ENCODE measurements at regions not wholly inside any gene's neighbourhood (a gene's known extent, or its start where the extent isn't known, plus 50 kb on each side); places are given as distances from the start of the nearest gene placed in this dataset.
"Not testable (repeated sequence)": the region's sequence is repeated elsewhere in the genome, so short reads cannot be mapped to it uniquely, and the experiment has no call there.

- Histone ChIP-seq H3K4me1 (peaks cover 4% of the 10 kb centered on the region), H3K27me3 (no peaks in the 10 kb centered on the region), H3K4me3 (no peak overlapping the region), H4K20me1 (no peaks in the 10 kb centered on the region), H3K9ac (no peak overlapping the region), H3K36me3 (no peaks in the 10 kb centered on the region), H3K27ac (no peak overlapping the region), H3K4me2 (no peak overlapping the region), H3K9me3 (peaks cover 13% of the 10 kb centered on the region; the same call in 1 of the 2 replicates)
- TF ChIP-seq Cebpa-rat (IDR thresholded peaks at IDR 0.05) = no peak
Measured at GRCh38 chr9:124084087-124084486, 72.5 kb downstream of the LHX2 start.

DNA sequence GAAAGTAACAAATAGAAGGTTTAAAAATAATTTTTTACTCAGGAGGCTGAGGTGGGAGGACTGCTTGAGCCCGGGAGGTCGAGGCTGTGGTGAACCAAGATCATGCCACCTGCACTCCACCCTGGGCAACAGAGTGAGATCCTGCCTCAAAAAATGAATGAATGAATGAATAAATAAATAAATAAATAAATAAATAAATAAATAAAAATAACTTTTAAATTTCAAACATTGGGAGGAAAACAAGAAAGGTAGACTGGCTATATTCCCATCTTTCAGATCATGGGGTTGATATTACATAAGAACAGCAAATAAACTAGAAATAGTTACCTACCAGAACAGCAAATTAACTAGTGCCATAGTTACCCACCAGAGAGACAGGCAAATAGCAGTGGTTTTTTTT lies 75.7 kb downstream of the LHX2 start:
- Histone ChIP-seq H3K4me3 (no peak overlapping the region), H3K4me1 (peaks cover 15% of the 10 kb centered on the region), H3K4me2 (no peak overlapping the region)

GRCh38 chr9:124088476-124088837 lies 76.9 kb downstream of the LHX2 start:
- no peaks in the 10 kb centered on the region for H3K27me3 ChIP-seq
- H3K4me1 ChIP-seq = peaks cover 15% of the 10 kb centered on the region
- H4K20me1 ChIP-seq = no peaks in the 10 kb centered on the region
- peaks cover 13% of the 10 kb centered on the region; the same call in 1 of the 2 replicates for H3K9me3 ChIP-seq
- TF ChIP-seq Cebpa-rat (IDR thresholded peaks at IDR 0.05) = no peak
- no peak overlapping the region for H3K27ac ChIP-seq
- no peak overlapping the region for H3K4me2 ChIP-seq
- no peak overlapping the region for H3K9ac ChIP-seq
- H3K36me3 ChIP-seq = no peaks in the 10 kb centered on the region
- no peak overlapping the region for H3K4me3 ChIP-seq

More for the DNA sequence above, 75.7 kb downstream of the LHX2 start:
- no peak for TF ChIP-seq Cebpa-rat (IDR thresholded peaks at IDR 0.05)
- Histone ChIP-seq H4K20me1 (no peaks in the 10 kb centered on the region), H3K36me3 (no peaks in the 10 kb centered on the region), H3K27me3 (no peaks in the 10 kb centered on the region), H3K9ac (no peak overlapping the region), H3K9me3 (peaks cover 13% of the 10 kb centered on the region; the same call in 1 of the 2 replicates), H3K27ac (no peak overlapping the region)

- peaks cover 13% of the 10 kb centered on the region; the same call in 1 of the 2 replicates for H3K9me3 ChIP-seq
- H3K27me3 ChIP-seq, H3K9ac ChIP-seq, H3K36me3 ChIP-seq, H3K4me3 ChIP-seq, H4K20me1 ChIP-seq, H3K27ac ChIP-seq: not testable (repeated sequence)
- peak overlapping the region; percentile 47 for H3K4me2 ChIP-seq
- H3K4me1 ChIP-seq = peaks cover 15% of the 10 kb centered on the region
Measured at GRCh38 chr9:124089631-124090488, 78.3 kb downstream of the LHX2 start.

DNA sequence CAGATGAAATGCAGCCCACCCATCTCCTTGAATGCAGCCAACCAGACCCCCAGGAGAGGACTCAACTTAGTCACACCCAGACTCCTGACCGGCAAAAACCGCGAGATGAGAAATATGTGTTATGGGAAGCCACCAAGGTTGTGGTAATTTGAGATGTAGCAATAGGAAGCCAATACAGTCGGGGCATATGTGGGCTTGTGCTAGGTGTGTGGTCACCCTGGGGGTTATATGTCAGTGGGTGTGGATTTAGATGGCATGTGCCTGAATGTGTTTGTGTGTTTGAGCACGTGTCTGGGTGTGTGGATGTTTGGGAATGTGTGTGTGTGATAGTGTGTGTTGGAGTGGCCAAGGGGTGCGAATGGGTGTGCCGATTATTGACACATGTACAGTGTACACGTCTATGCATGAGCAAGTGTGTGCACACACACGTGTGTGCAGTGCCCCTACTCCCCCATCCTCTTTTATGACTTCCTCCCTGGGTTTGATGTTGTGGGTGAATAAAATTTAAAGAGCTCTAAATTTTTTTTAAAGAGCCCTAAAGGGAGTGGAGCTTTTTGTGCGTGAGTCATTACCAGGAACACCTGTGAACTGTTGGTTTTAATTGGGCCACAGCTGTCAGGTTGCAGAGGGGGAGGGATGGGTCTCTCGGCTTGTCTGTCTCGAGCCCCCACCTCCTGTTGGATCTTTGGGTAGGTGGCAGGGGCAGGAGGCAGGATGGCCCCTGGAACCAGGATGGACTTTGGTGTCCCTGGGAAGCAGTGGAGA lies 86.8 kb downstream of the LHX2 start:
- H4K20me1 ChIP-seq = no peaks in the 10 kb centered on the region
- TF ChIP-seq Cebpa-rat (IDR thresholded peaks at IDR 0.05) = no peak
- no peaks in the 10 kb centered on the region for H3K27me3 ChIP-seq
- H3K27ac ChIP-seq = no peak overlapping the region
- H3K9me3 ChIP-seq = no peaks in the 10 kb centered on the region
- H3K9ac ChIP-seq = no peak overlapping the region
- peaks cover 23% of the 10 kb centered on the region for H3K4me1 ChIP-seq
- no peaks in the 10 kb centered on the region for H3K36me3 ChIP-seq
- no peak overlapping the region for H3K4me3 ChIP-seq
- no peak overlapping the region for H3K4me2 ChIP-seq

- Histone ChIP-seq H3K27ac (no peak overlapping the region), H3K36me3 (no peaks in the 10 kb centered on the region), H3K4me3 (no peak overlapping the region), H3K9ac (no peak overlapping the region), H4K20me1 (no peaks in the 10 kb centered on the region), H3K27me3 (no peaks in the 10 kb centered on the region), H3K9me3 (no peaks in the 10 kb centered on the region), H3K4me2 (no peak overlapping the region), H3K4me1 (peaks cover 23% of the 10 kb centered on the region)
- TF ChIP-seq Cebpa-rat (IDR thresholded peaks at IDR 0.05) = no peak
Measured at GRCh38 chr9:124099860-124100259, 88.3 kb downstream of the LHX2 start.

GRCh38 chr9:124101215-124101968 lies 89.8 kb downstream of the LHX2 start:
- Histone ChIP-seq H3K9me3 (no peaks in the 10 kb centered on the region), H3K4me1 (peaks cover 19% of the 10 kb centered on the region), H4K20me1 (no peaks in the 10 kb centered on the region), H3K9ac (no peak overlapping the region), H3K36me3 (no peaks in the 10 kb centered on the region), H3K27me3 (no peaks in the 10 kb centered on the region), H3K4me2 (peak overlapping the region; percentile 35; the same call in 1 of the 2 replicates), H3K27ac (no peak overlapping the region), H3K4me3 (no peak overlapping the region)
- no peak for TF ChIP-seq Cebpa-rat (IDR thresholded peaks at IDR 0.05)

DNA sequence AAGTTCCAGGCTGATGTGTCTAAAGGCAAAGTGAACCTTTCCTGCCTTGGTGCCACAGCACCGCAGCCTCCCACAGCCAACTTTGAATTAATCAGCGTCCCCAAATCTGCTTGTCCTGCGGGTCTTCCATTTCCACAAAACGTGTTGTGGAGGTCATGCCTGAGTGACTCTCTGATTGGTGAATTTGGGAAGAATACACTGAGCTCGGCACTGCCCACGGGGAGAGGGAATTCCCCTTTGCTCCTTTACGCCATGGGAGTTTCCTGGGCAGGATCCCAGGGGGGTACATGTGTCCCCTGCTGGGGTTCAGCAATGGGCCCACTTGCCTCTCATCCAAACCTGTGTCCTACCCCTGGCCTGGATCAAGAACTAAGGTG lies 90.4 kb downstream of the LHX2 start:
- TF ChIP-seq Cebpa-rat (IDR thresholded peaks at IDR 0.05) = no peak
- H3K4me1 ChIP-seq = peaks cover 14% of the 10 kb centered on the region
- no peak overlapping the region for H3K9ac ChIP-seq
- no peaks in the 10 kb centered on the region for H3K36me3 ChIP-seq
- H3K27me3 ChIP-seq = no peaks in the 10 kb centered on the region
- no peaks in the 10 kb centered on the region for H3K9me3 ChIP-seq
- H3K27ac ChIP-seq = no peak overlapping the region
- no peak overlapping the region for H3K4me3 ChIP-seq
- H3K4me2 ChIP-seq = peak overlapping the region; percentile 35; the same call in 1 of the 2 replicates
- H4K20me1 ChIP-seq = no peaks in the 10 kb centered on the region

DNA sequence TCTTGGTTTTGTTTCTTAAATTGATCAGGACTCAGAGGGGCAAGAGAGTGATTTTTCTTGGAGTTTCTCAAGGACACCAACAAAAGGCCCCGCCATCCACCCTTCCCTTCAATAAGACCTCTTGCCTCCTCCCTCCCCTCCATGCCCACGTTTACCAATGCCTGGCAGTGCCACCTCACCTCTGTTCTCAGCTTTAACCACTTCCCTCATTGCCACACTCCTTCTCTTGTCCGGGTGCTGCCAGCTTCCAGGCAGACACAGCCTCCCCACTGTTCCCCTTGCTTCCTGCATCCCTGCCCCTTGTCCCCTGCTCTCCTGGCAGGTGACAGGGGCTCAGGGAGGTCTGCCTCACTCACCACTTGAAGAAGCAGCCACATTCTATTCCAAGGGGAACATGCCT lies 90.8 kb downstream of the LHX2 start:
- no peaks in the 10 kb centered on the region for H3K27me3 ChIP-seq
- H3K27ac ChIP-seq = no peak overlapping the region
- peak overlapping the region; percentile 35; the same call in 1 of the 2 replicates for H3K4me2 ChIP-seq
- peaks cover 14% of the 10 kb centered on the region for H3K4me1 ChIP-seq
- no peak overlapping the region for H3K4me3 ChIP-seq
- no peaks in the 10 kb centered on the region for H3K36me3 ChIP-seq
- no peaks in the 10 kb centered on the region for H3K9me3 ChIP-seq
- no peaks in the 10 kb centered on the region for H4K20me1 ChIP-seq
- TF ChIP-seq Cebpa-rat (IDR thresholded peaks at IDR 0.05) = no peak
- no peak overlapping the region for H3K9ac ChIP-seq

All from BLaER1 (cell line).